HG02759 (cell line): ENCODE measurements at regions not wholly inside any gene's neighbourhood (a gene's known extent, or its start where the extent isn't known, plus 50 kb on each side); places are given as distances from the start of the nearest gene placed in this dataset.

Source experiments
- ATAC-seq: cut with Tn5 transposase; IDR thresholded peaks from one replicate; pipeline ENCODE4 v1.9.1; 2021; ENCODE audit warnings: mild to moderate bottlenecking, moderate library complexity; ENCODE audit not compliant: unreplicated experiment

- no peak for ATAC-seq
Observed at GRCh38 chr15:48032911-48033310, 87.9 kb upstream of the SLC24A5 start.

GRCh38 chr15:48038221-48038620, 82.6 kb upstream of the SLC24A5 start:
- ATAC-seq: no peak

GRCh38 chr15:48040166-48040817, 80.5 kb upstream of the SLC24A5 start:
- ATAC-seq: no peak

- ATAC-seq: no peak
Observed at GRCh38 chr15:48041454-48041853, 79.3 kb upstream of the SLC24A5 start.

GRCh38 chr15:48046813-48047438, 73.9 kb upstream of the SLC24A5 start:
- ATAC-seq: no peak

- no peak for ATAC-seq
Observed at GRCh38 chr15:48049736-48050135, 71.1 kb upstream of the SLC24A5 start.

GRCh38 chr15:48052946-48053345, 67.8 kb upstream of the SLC24A5 start:
- no peak for ATAC-seq

GRCh38 chr15:48058371-48058770, 62.4 kb upstream of the SLC24A5 start:
- ATAC-seq: no peak

- no peak for ATAC-seq
Observed at GRCh38 chr15:48059791-48060190, 61.0 kb upstream of the SLC24A5 start.

- no peak for ATAC-seq
Observed at GRCh38 chr15:48060396-48060795, 60.4 kb upstream of the SLC24A5 start.

- ATAC-seq: no peak
Observed at GRCh38 chr15:48061605-48062004, 59.2 kb upstream of the SLC24A5 start.

GRCh38 chr15:48062148-48062872, 58.5 kb upstream of the SLC24A5 start:
- no peak for ATAC-seq

GRCh38 chr15:48063411-48063985, 57.3 kb upstream of the SLC24A5 start:
- no peak for ATAC-seq

- ATAC-seq: no peak
Observed at GRCh38 chr15:48064421-48064820, 56.4 kb upstream of the SLC24A5 start.

- no peak for ATAC-seq
Observed at GRCh38 chr15:48066456-48066855, 54.3 kb upstream of the SLC24A5 start.
